Skeletal muscle tissue (tissue), 3 donors: ENCODE measurements at regions not wholly inside any gene's neighbourhood (a gene's known extent, or its start where the extent isn't known, plus 50 kb on each side); places are given as distances from the start of the nearest gene placed in this dataset.

Experiments
- H3K27ac ChIP-seq: one replicate; pipeline ENCODE4 v1.7.0; 2013; ENCODE audit warnings: mild to moderate bottlenecking, low read depth, low read length, inconsistent platforms
- H3K27me3 ChIP-seq, 3 donors: one replicate each; pipeline ENCODE4 v1.7.0; 2013; ENCODE audit warnings: low read length in 3 of 3; ENCODE audit not compliant: control insufficient read depth in 3 of 3, insufficient read depth in 3 of 3
- H3K36me3 ChIP-seq, 3 donors: one replicate each; pipeline ENCODE4 v1.7.0; 2013; ENCODE audit warnings: low read length in 3 of 3; ENCODE audit not compliant: control insufficient read depth in 3 of 3, insufficient read depth in 3 of 3
- H3K4me1 ChIP-seq, 3 donors: one replicate each; pipeline ENCODE4 v1.7.0; 2013; ENCODE audit warnings: low read length in 3 of 3, mild to moderate bottlenecking in 3 of 3; ENCODE audit not compliant: control insufficient read depth in 3 of 3, insufficient read depth in 3 of 3
- H3K4me3 ChIP-seq, 3 donors: one replicate each; pipeline ENCODE4 v1.7.0; 2013; ENCODE audit warnings: low read length in 3 of 3
- H3K9ac ChIP-seq, 3 donors: one replicate each; pipeline ENCODE4 v1.7.0; 2013; ENCODE audit warnings: low read length in 3 of 3, mild to moderate bottlenecking in 3 of 3, moderate library complexity in 2 of 3, low read depth in 1 of 3
- H3K9me3 ChIP-seq, 3 donors: one replicate each; pipeline ENCODE4 v1.7.0; 2013; ENCODE audit warnings: low read length in 3 of 3; ENCODE audit not compliant: control insufficient read depth in 3 of 3
- donor health status: Osteomylitis.

- no peaks in the 10 kb centered on the region for H3K9me3 ChIP-seq
These were observed 562.1 kb upstream of the PCDH9 start for GRCh38 chr13:67792151-67792676.

GRCh38 chr13:67791047-67791446, 560.9 kb upstream of the PCDH9 start:
- H3K4me1 ChIP-seq: no peaks in the 10 kb centered on the region
- no peaks in the 10 kb centered on the region for H3K9me3 ChIP-seq
- no peaks in the 10 kb centered on the region for H3K27me3 ChIP-seq

More at GRCh38 chr13:67792151-67792676, 562.1 kb upstream of the PCDH9 start:
- Histone ChIP-seq H3K4me1 (no peaks in the 10 kb centered on the region), H3K27ac (no peak overlapping the region), H3K4me3 (no peak overlapping the region), H3K27me3 (no peaks in the 10 kb centered on the region), H3K36me3 (no peaks in the 10 kb centered on the region), H3K9ac (no peak overlapping the region)

GRCh38 chr13:67776151-67776550, 546.0 kb upstream of the PCDH9 start:
- no peaks in the 10 kb centered on the region for H3K4me1 ChIP-seq
- no peak overlapping the region for H3K27ac ChIP-seq
- no peaks in the 10 kb centered on the region for H3K36me3 ChIP-seq
- no peak overlapping the region for H3K9ac ChIP-seq
- no peak overlapping the region for H3K4me3 ChIP-seq
- H3K9me3 ChIP-seq: no peaks in the 10 kb centered on the region
- H3K27me3 ChIP-seq: no peaks in the 10 kb centered on the region

More at GRCh38 chr13:67791047-67791446, 560.9 kb upstream of the PCDH9 start:
- Histone ChIP-seq H3K27ac (no peak overlapping the region), H3K9ac (no peak overlapping the region), H3K36me3 (no peaks in the 10 kb centered on the region), H3K4me3 (no peak overlapping the region)

GRCh38 chr13:67775359-67775758, 545.2 kb upstream of the PCDH9 start:
- Histone ChIP-seq H3K4me1 (no peaks in the 10 kb centered on the region), H3K9me3 (no peaks in the 10 kb centered on the region), H3K36me3 (no peaks in the 10 kb centered on the region), H3K27me3 (no peaks in the 10 kb centered on the region), H3K27ac (no peak overlapping the region), H3K4me3 (no peak overlapping the region), H3K9ac (no peak overlapping the region)

GRCh38 chr13:67772807-67773453, 542.8 kb upstream of the PCDH9 start:
- H3K4me3 ChIP-seq: no peak overlapping the region
- H3K9ac ChIP-seq: no peak overlapping the region
- no peak overlapping the region for H3K27ac ChIP-seq
- H3K9me3 ChIP-seq: no peaks in the 10 kb centered on the region
- H3K4me1 ChIP-seq: no peaks in the 10 kb centered on the region
- no peaks in the 10 kb centered on the region for H3K36me3 ChIP-seq
- H3K27me3 ChIP-seq: no peaks in the 10 kb centered on the region

GRCh38 chr13:67771106-67771505, 541.0 kb upstream of the PCDH9 start:
- Histone ChIP-seq H3K4me3 (no peak overlapping the region), H3K36me3 (no peaks in the 10 kb centered on the region), H3K9me3 (no peaks in the 10 kb centered on the region), H3K27ac (no peak overlapping the region), H3K27me3 (no peaks in the 10 kb centered on the region), H3K4me1 (no peaks in the 10 kb centered on the region), H3K9ac (no peak overlapping the region)

- Histone ChIP-seq H3K4me1 (no peaks in the 10 kb centered on the region), H3K27me3 (no peaks in the 10 kb centered on the region), H3K9ac (no peak overlapping the region), H3K36me3 (no peaks in the 10 kb centered on the region), H3K4me3 (no peak overlapping the region), H3K27ac (no peak overlapping the region), H3K9me3 (no peaks in the 10 kb centered on the region)
These were observed 539.8 kb upstream of the PCDH9 start for GRCh38 chr13:67769987-67770341.

GRCh38 chr13:67769063-67769986, 539.2 kb upstream of the PCDH9 start:
- Histone ChIP-seq H3K4me1 (no peaks in the 10 kb centered on the region), H3K36me3 (no peaks in the 10 kb centered on the region), H3K27me3 (no peaks in the 10 kb centered on the region)

GRCh38 chr13:67763984-67764383, 533.8 kb upstream of the PCDH9 start:
- H3K27ac ChIP-seq: no peak overlapping the region

More at GRCh38 chr13:67769063-67769986, 539.2 kb upstream of the PCDH9 start:
- no peaks in the 10 kb centered on the region for H3K9me3 ChIP-seq
- H3K4me3 ChIP-seq: no peak overlapping the region
- no peak overlapping the region for H3K9ac ChIP-seq
- H3K27ac ChIP-seq: no peak overlapping the region

GRCh38 chr13:67763384-67763783, 533.2 kb upstream of the PCDH9 start:
- Histone ChIP-seq H3K27ac (no peak overlapping the region), H3K9me3 (no peaks in the 10 kb centered on the region), H3K4me3 (no peak overlapping the region), H3K27me3 (no peaks in the 10 kb centered on the region), H3K4me1 (no peaks in the 10 kb centered on the region), H3K9ac (no peak overlapping the region), H3K36me3 (no peaks in the 10 kb centered on the region)

More at GRCh38 chr13:67763984-67764383, 533.8 kb upstream of the PCDH9 start:
- H3K27me3 ChIP-seq: no peaks in the 10 kb centered on the region
- no peaks in the 10 kb centered on the region for H3K4me1 ChIP-seq
- no peak overlapping the region for H3K4me3 ChIP-seq
- H3K36me3 ChIP-seq: no peaks in the 10 kb centered on the region
- no peaks in the 10 kb centered on the region for H3K9me3 ChIP-seq
- H3K9ac ChIP-seq: no peak overlapping the region
